Transverse colon (tissue), 4 donors: ENCODE measurements at regions not wholly inside any gene's neighbourhood (a gene's known extent, or its start where the extent isn't known, plus 50 kb on each side); places are given as distances from the start of the nearest gene placed in this dataset.

Experiments
- DNase-seq: peaks from one replicate; pipeline ENCODE4 v3.0.0-alpha.2; 2019
- H3K27ac ChIP-seq, 4 donors: fragments of 200-600 bp; sonication (generic); 2 replicates each; pipeline ENCODE4 v1.5.1; 2016 to 2018; ENCODE audit warnings: inconsistent platforms in 4 of 4
- H3K27me3 ChIP-seq: fragments of 200-600 bp; sonication (generic); 2 replicates; pipeline ENCODE4 v1.5.1; 2017; ENCODE audit warnings: inconsistent platforms
- H3K36me3 ChIP-seq, 4 donors: fragments of 200-600 bp; sonication (generic); 2 replicates each; pipeline ENCODE4 v1.5.1; 2017 to 2019; ENCODE audit warnings: inconsistent platforms in 4 of 4
- H3K4me1 ChIP-seq, 4 donors: fragments of 200-600 bp; sonication (generic); 2 replicates each; pipeline ENCODE4 v1.5.1; 2017 to 2020; ENCODE audit warnings: inconsistent platforms in 4 of 4
- H3K4me3 ChIP-seq, 4 donors: fragments of 200-600 bp; sonication (generic); 1 replicate in 1 of 4; 2 replicates in 3 of 4; pipeline versions ENCODE4 v1.5.1 to v1.6.1; 2017 to 2019; ENCODE audit warnings: inconsistent platforms in 4 of 4
- H3K9me3 ChIP-seq, 2 donors: fragments of 200-600 bp; sonication (generic); 2 replicates each; pipeline ENCODE4 v1.5.1; 2017 to 2019; ENCODE audit warnings: inconsistent platforms in 2 of 2
- EP300 ChIP-seq: sonication (generic); formaldehyde crosslinking; IDR thresholded peaks from one replicate; pipeline ENCODE4 v1.6.1; 2017; ENCODE audit warnings: antibody characterized with exemption, low read depth
- POLR2A ChIP-seq: fragments of 450-650 bp; IDR thresholded peaks from one replicate; pipeline ENCODE4 v1.6.1; 2016; ENCODE audit warnings: antibody characterized with exemption, mild to moderate bottlenecking, moderate library complexity
- POLR2AphosphoS5 ChIP-seq, 3 donors: sonication (generic); formaldehyde crosslinking; IDR thresholded peaks; one replicate each; pipeline ENCODE4 v1.6.1; 2016; ENCODE audit warnings: antibody characterized with exemption in 3 of 3
- WGBS, 2 donors: methylation state at CpG; one replicate each; pipeline ENCODE4 v1.1.5; 2018; ENCODE audit warnings: low coverage in 1 of 2; 5-methylcytosine and 5-hydroxymethylcytosine counted together
- in situ Hi-C, 4 donors: fragments of 200-750 bp; cut with MboI; loops; one replicate each; pipeline versions ENCODE4 v1.15.0 to v1.15.1; 2017; ENCODE audit warnings: low sequenced_read_pairs in 3 of 4, low pct_ligation_motif_present in 1 of 4, low pct_unique_long_range_greater_than_20kb in 1 of 4
- intact Hi-C: fragments of 100-400 bp; cut with DNase I; formaldehyde crosslinking; loops from one replicate; pipeline ENCODE4 v1.15.1; 2023; ENCODE audit warnings: low total_unique reads
- TF ChIP-seq, protein P1 (sequence below), 5 experiments: fragments of 200-600 bp in 3 of 5; fragments of 450-650 bp in 2 of 5; sonication (generic) in 3 of 5; IDR thresholded peaks; 1 replicate in 2 of 5; 2 replicates in 3 of 5; pipeline ENCODE4 v1.5.1; 2016 to 2017; ENCODE audit warnings: antibody characterized with exemption in 5 of 5, inconsistent platforms in 3 of 5, mild to moderate bottlenecking in 2 of 5, moderate library complexity in 1 of 5

DNA sequence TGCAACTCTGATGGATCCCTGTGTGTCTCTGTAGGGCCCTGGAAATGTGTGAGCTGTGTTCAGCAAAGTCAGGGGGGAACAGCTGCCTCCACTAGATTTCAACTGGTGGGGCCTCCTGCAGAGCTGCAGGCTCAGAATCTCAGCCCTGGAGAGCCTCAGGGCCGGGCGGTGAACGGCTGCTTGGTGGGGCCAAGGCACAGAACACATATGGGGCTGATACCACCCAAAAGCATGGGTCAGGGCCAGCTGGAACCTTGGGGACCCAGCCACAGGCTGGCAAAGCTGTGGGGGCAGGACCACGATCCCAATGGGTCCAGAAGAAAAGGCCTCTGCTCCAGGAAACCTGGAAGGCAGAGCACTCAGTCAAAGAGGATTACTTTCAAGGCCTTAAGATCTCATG is 878.5 kb downstream of the BCL11B start:
- in situ Hi-C loops (no loop called here), intact Hi-C loops (no loop called here)
- WGBS, 2 donors = 69% methylated on average over 4 of the region's 4 CpGs; no CpG with 5 or more reads in 1 of the 2 donors
- Histone ChIP-seq H3K27me3 (no peaks in the 10 kb centered on the region), H3K9me3 (no peaks in the 10 kb centered on the region), H3K4me3 (no peak overlapping the region), H3K4me1 (no peaks in the 10 kb centered on the region), H3K36me3 (no peaks in the 10 kb centered on the region), H3K27ac (no peak overlapping the region)
- no peak for DNase-seq
- no peak for TF ChIP-seq EP300
- TF ChIP-seq, protein P1, sequence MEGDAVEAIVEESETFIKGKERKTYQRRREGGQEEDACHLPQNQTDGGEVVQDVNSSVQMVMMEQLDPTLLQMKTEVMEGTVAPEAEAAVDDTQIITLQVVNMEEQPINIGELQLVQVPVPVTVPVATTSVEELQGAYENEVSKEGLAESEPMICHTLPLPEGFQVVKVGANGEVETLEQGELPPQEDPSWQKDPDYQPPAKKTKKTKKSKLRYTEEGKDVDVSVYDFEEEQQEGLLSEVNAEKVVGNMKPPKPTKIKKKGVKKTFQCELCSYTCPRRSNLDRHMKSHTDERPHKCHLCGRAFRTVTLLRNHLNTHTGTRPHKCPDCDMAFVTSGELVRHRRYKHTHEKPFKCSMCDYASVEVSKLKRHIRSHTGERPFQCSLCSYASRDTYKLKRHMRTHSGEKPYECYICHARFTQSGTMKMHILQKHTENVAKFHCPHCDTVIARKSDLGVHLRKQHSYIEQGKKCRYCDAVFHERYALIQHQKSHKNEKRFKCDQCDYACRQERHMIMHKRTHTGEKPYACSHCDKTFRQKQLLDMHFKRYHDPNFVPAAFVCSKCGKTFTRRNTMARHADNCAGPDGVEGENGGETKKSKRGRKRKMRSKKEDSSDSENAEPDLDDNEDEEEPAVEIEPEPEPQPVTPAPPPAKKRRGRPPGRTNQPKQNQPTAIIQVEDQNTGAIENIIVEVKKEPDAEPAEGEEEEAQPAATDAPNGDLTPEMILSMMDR (IDR thresholded peaks at IDR 0.05) = no peak
- TF ChIP-seq POLR2AphosphoS5 (IDR thresholded peaks at IDR 0.05) = no peak
- TF ChIP-seq POLR2A = no peak

DNA sequence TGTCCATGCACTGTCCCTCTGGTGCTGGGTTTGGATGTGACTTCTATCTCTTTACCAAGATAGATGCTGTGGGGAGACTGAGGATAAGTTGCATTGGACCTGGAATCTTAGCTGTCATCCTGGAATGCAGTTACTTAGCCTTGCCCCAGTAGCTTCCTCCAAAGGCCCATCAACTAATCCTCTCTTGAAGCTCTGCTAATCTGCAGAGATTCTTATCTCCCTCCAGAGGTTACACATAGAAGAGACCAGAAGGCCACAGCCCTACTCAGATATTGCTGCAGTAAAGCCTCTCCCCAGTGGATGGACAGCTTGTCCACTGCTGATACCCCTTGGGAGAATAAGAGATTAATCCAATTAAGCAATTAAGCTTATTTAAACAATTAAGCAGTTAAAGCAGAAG is 867.2 kb downstream of the BCL11B start:
- no peaks in the 10 kb centered on the region for H3K36me3 ChIP-seq
- in situ Hi-C loops (no loop called here), intact Hi-C loops (no loop called here)
- TF ChIP-seq POLR2AphosphoS5 (IDR thresholded peaks at IDR 0.05) (no peak), EP300 (no peak), POLR2A (no peak)
- TF ChIP-seq, protein P1 (IDR thresholded peaks at IDR 0.05) = no peak
- no peak overlapping the region for H3K4me3 ChIP-seq
- no peaks in the 10 kb centered on the region for H3K27me3 ChIP-seq
- DNase-seq = no peak
- H3K9me3 ChIP-seq = no peaks in the 10 kb centered on the region
- no peaks in the 10 kb centered on the region for H3K4me1 ChIP-seq
- no peak overlapping the region for H3K27ac ChIP-seq

DNA sequence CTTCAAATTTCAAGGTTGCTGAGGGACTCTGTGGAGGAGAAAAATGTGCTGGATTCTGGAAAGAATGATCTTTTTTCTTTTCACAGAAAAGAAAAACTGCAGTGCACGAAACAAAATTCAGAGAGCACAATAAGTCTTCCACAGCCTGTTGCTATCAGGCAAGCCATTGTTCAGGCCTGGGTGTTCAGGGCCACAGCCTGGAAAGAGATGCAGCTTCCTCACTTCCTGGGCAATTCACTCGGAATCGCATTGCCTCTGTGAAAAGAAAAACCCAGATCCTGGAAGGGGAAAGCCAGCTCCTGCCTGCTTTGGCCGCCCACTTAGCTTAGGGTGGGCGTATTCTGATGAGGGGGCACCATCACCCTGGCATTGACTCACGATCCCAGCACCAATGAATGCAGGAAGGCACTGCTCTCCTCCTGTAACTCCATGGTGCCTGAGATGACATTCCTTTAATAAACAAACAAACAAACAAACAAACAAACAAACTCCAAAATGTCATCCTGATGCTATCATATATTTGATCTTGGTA is 863.9 kb downstream of the BCL11B start:
- H3K27ac ChIP-seq = no peak overlapping the region
- no peak for TF ChIP-seq EP300
- TF ChIP-seq POLR2AphosphoS5 (IDR thresholded peaks at IDR 0.05) = no peak
- TF ChIP-seq, protein P1 (IDR thresholded peaks at IDR 0.05) = no peak
- no peak for TF ChIP-seq POLR2A
- no peak overlapping the region for H3K4me3 ChIP-seq
- in situ Hi-C loops = no loop called here
- no peaks in the 10 kb centered on the region for H3K9me3 ChIP-seq
- DNase-seq = no peak
- H3K4me1 ChIP-seq = no peaks in the 10 kb centered on the region
- H3K36me3 ChIP-seq = no peaks in the 10 kb centered on the region
- WGBS, 2 donors = 50 to 64% methylated on average over 2 to 6 of the region's 6 CpGs
- intact Hi-C loops = no loop called here
- H3K27me3 ChIP-seq = no peaks in the 10 kb centered on the region

DNA sequence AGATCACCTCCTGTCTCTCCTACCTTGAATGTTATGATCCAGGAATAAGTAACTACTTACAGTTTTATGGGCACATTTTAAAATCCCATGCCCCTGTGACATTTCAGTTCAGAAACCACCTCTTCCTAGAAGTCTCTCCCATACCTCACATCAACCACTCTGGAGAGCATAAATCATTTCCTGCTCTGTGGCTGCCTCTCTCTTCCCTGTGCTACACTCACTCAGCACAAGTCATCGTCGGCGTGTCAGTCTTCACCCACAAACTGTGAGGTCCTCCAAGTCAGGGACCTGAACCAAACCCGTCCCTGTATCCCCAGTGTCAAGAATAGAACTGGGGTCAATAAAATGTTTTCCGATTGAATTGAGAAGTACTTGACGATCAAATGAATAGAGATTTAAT is 863.3 kb downstream of the BCL11B start:
- no peak for TF ChIP-seq EP300
- TF ChIP-seq, protein P1 (IDR thresholded peaks at IDR 0.05) = no peak
- TF ChIP-seq POLR2AphosphoS5 (IDR thresholded peaks at IDR 0.05) = no peak
- no peak for TF ChIP-seq POLR2A
- Histone ChIP-seq H3K36me3 (no peaks in the 10 kb centered on the region), H3K4me3 (no peak overlapping the region), H3K27ac (no peak overlapping the region), H3K4me1 (no peaks in the 10 kb centered on the region), H3K27me3 (no peaks in the 10 kb centered on the region), H3K9me3 (no peaks in the 10 kb centered on the region)
- no peak for DNase-seq
- intact Hi-C loops (no loop called here), in situ Hi-C loops (no loop called here)
- 77 to 80% methylated on average over 6 of the region's 6 CpGs for WGBS, 2 donors
